Transverse colon (tissue), 4 donors: ENCODE measurements at regions not wholly inside any gene's neighbourhood (a gene's known extent, or its start where the extent isn't known, plus 50 kb on each side); places are given as distances from the start of the nearest gene placed in this dataset.

Experiments
- DNase-seq: peaks from one replicate; pipeline ENCODE4 v3.0.0-alpha.2; 2019
- H3K27ac ChIP-seq, 4 donors: fragments of 200-600 bp; sonication (generic); 2 replicates each; pipeline ENCODE4 v1.5.1; 2016 to 2018; ENCODE audit warnings: inconsistent platforms in 4 of 4
- H3K27me3 ChIP-seq: fragments of 200-600 bp; sonication (generic); 2 replicates; pipeline ENCODE4 v1.5.1; 2017; ENCODE audit warnings: inconsistent platforms
- H3K36me3 ChIP-seq, 4 donors: fragments of 200-600 bp; sonication (generic); 2 replicates each; pipeline ENCODE4 v1.5.1; 2017 to 2019; ENCODE audit warnings: inconsistent platforms in 4 of 4
- H3K4me1 ChIP-seq, 4 donors: fragments of 200-600 bp; sonication (generic); 2 replicates each; pipeline ENCODE4 v1.5.1; 2017 to 2020; ENCODE audit warnings: inconsistent platforms in 4 of 4
- H3K4me3 ChIP-seq, 4 donors: fragments of 200-600 bp; sonication (generic); 1 replicate in 1 of 4; 2 replicates in 3 of 4; pipeline versions ENCODE4 v1.5.1 to v1.6.1; 2017 to 2019; ENCODE audit warnings: inconsistent platforms in 4 of 4
- H3K9me3 ChIP-seq, 2 donors: fragments of 200-600 bp; sonication (generic); 2 replicates each; pipeline ENCODE4 v1.5.1; 2017 to 2019; ENCODE audit warnings: inconsistent platforms in 2 of 2
- EP300 ChIP-seq: sonication (generic); formaldehyde crosslinking; IDR thresholded peaks from one replicate; pipeline ENCODE4 v1.6.1; 2017; ENCODE audit warnings: antibody characterized with exemption, low read depth
- POLR2A ChIP-seq: fragments of 450-650 bp; IDR thresholded peaks from one replicate; pipeline ENCODE4 v1.6.1; 2016; ENCODE audit warnings: antibody characterized with exemption, mild to moderate bottlenecking, moderate library complexity
- POLR2AphosphoS5 ChIP-seq, 3 donors: sonication (generic); formaldehyde crosslinking; IDR thresholded peaks; one replicate each; pipeline ENCODE4 v1.6.1; 2016; ENCODE audit warnings: antibody characterized with exemption in 3 of 3
- WGBS, 2 donors: methylation state at CpG; one replicate each; pipeline ENCODE4 v1.1.5; 2018; ENCODE audit warnings: low coverage in 1 of 2; 5-methylcytosine and 5-hydroxymethylcytosine counted together
- in situ Hi-C, 4 donors: fragments of 200-750 bp; cut with MboI; loops; one replicate each; pipeline versions ENCODE4 v1.15.0 to v1.15.1; 2017; ENCODE audit warnings: low sequenced_read_pairs in 3 of 4, low pct_ligation_motif_present in 1 of 4, low pct_unique_long_range_greater_than_20kb in 1 of 4
- intact Hi-C: fragments of 100-400 bp; cut with DNase I; formaldehyde crosslinking; loops from one replicate; pipeline ENCODE4 v1.15.1; 2023; ENCODE audit warnings: low total_unique reads
- TF ChIP-seq, protein P1 (sequence below), 5 experiments: fragments of 200-600 bp in 3 of 5; fragments of 450-650 bp in 2 of 5; sonication (generic) in 3 of 5; IDR thresholded peaks; 1 replicate in 2 of 5; 2 replicates in 3 of 5; pipeline ENCODE4 v1.5.1; 2016 to 2017; ENCODE audit warnings: antibody characterized with exemption in 5 of 5, inconsistent platforms in 3 of 5, mild to moderate bottlenecking in 2 of 5, moderate library complexity in 1 of 5

DNA sequence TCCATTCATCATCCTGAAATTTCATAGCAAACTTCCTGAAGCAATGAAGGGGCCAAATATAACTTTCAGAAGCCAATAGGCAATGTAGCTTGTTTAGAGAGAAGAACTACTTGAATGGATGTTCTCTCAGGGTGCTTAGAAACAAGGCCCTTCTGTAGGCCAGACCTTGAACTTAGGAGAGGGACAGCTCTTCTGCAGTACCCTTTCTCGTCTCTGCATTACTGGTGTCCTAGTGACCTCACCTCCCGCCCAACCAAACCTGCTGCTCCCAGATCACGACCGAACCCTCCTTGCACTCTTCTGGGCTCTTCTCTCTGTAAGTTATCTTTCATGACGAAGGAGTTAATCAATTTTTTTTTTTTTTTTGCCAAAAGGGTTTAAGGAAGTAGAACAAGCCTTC is 543.9 kb downstream of the TDRD15 start:
- H3K4me3 ChIP-seq, result no peak overlapping the region
- no peaks in the 10 kb centered on the region for H3K27me3 ChIP-seq
- TF ChIP-seq EP300 (no peak), POLR2AphosphoS5 (IDR thresholded peaks at IDR 0.05) (no peak), POLR2A (no peak)
- TF ChIP-seq, protein P1, sequence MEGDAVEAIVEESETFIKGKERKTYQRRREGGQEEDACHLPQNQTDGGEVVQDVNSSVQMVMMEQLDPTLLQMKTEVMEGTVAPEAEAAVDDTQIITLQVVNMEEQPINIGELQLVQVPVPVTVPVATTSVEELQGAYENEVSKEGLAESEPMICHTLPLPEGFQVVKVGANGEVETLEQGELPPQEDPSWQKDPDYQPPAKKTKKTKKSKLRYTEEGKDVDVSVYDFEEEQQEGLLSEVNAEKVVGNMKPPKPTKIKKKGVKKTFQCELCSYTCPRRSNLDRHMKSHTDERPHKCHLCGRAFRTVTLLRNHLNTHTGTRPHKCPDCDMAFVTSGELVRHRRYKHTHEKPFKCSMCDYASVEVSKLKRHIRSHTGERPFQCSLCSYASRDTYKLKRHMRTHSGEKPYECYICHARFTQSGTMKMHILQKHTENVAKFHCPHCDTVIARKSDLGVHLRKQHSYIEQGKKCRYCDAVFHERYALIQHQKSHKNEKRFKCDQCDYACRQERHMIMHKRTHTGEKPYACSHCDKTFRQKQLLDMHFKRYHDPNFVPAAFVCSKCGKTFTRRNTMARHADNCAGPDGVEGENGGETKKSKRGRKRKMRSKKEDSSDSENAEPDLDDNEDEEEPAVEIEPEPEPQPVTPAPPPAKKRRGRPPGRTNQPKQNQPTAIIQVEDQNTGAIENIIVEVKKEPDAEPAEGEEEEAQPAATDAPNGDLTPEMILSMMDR (IDR thresholded peaks at IDR 0.05), result no peak
- H3K27ac ChIP-seq, result no peak overlapping the region
- H3K4me1 ChIP-seq, result no peaks in the 10 kb centered on the region
- intact Hi-C loops, result no loop called here
- no peaks in the 10 kb centered on the region for H3K9me3 ChIP-seq
- H3K36me3 ChIP-seq, result no peaks in the 10 kb centered on the region
- no peak for DNase-seq
- WGBS, 2 donors, result 81 to 92% methylated on average over 4 to 5 of the region's 5 CpGs
- in situ Hi-C loops, result no loop called here

DNA sequence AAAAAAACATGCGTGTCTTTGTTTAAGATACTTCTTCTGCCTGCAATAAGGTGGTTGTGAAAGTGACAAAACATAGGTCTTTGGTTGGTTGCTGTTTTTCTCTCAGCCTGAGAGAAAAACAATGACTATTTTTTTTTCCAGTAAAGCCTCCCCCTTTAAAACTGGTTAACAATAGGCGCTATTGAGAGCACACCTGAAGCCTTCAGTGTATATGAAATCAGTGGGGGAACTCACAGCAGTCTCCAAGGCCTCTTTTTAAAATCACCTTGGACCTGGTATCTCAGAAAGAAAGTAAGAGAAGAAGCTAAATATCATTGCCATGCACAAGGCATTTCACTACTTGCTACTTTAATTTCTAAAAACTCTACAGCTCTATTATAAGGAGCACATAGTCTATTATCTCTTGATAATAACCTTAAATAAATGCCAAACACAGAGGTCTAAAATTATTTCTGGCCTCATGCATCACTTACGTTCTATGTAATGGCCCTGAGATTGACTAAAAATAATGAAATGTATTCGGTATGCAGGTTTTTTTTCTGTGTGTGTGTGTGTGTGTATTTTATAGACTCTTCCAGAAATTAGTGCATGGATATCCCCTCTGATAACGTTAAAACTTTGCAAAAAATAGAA is 544.4 kb downstream of the TDRD15 start:
- no peaks in the 10 kb centered on the region for H3K4me1 ChIP-seq
- no peak overlapping the region for H3K4me3 ChIP-seq
- no peak for DNase-seq
- no peak overlapping the region for H3K27ac ChIP-seq
- intact Hi-C loops, result no loop called here
- H3K36me3 ChIP-seq, result no peaks in the 10 kb centered on the region
- WGBS, 2 donors, result 69 to 71% methylated on average over 5 of the region's 5 CpGs
- H3K27me3 ChIP-seq, result no peaks in the 10 kb centered on the region
- in situ Hi-C loops, result no loop called here
- H3K9me3 ChIP-seq, result no peaks in the 10 kb centered on the region
- TF ChIP-seq, protein P1 (IDR thresholded peaks at IDR 0.05), result no peak
- TF ChIP-seq POLR2AphosphoS5 (IDR thresholded peaks at IDR 0.05), result no peak
- TF ChIP-seq POLR2A, result no peak
- no peak for TF ChIP-seq EP300

DNA sequence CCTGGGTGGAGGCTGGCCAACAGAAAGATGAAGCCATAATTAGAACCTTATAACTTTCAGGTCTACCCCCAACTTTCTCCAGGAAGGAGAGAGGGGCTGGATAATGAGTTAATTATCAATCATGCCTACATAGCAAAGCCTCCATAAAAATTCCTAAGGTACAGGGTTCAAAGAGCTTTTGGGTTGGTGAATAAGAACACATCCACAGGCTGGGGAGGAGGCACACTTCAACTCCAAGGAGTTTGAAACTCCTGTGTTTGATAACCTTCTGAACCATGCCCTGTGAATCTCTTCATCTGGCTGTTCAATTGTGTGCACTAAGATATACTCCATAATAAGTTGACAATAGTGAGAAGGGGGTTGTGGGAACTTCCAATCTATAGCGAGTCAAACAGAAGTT is 552.3 kb downstream of the TDRD15 start:
- Histone ChIP-seq H3K27me3 (no peaks in the 10 kb centered on the region), H3K4me3 (no peak overlapping the region), H3K27ac (no peak overlapping the region), H3K4me1 (no peaks in the 10 kb centered on the region), H3K9me3 (peaks cover 0 to 8% of the 10 kb centered on the region in 2 donors), H3K36me3 (no peaks in the 10 kb centered on the region)
- DNase-seq, result no peak
- no peak for TF ChIP-seq POLR2AphosphoS5 (IDR thresholded peaks at IDR 0.05)
- TF ChIP-seq, protein P1 (IDR thresholded peaks at IDR 0.05), result no peak
- TF ChIP-seq EP300, result no peak
- no peak for TF ChIP-seq POLR2A
- intact Hi-C loops (no loop called here), in situ Hi-C loops (no loop called here)
- WGBS, 2 donors, result 76% methylated on average over 1 of the region's 1 CpG; no CpG with 5 or more reads in 1 of the 2 donors

DNA sequence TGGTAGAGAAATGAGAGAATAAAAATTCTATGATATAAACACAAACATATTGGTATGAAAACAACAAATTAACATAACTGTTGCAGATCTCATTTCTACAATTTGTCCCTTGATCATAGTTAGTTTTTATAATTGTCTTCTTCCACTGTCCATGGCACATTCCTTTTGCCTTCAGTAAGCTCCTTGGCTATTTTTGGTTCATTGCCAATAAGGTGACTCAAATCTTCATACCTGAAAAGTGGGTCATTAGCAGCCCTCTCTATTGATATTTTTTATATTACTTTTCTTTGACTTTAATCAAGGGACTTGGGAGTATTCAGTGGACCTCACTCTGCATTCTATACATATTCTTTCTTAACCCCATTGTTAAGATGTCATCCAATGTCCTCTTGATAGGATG is 552.9 kb downstream of the TDRD15 start:
- Histone ChIP-seq H3K4me3 (no peak overlapping the region), H3K36me3 (no peaks in the 10 kb centered on the region), H3K27ac (no peak overlapping the region), H3K4me1 (no peaks in the 10 kb centered on the region), H3K9me3 (peaks cover 0 to 8% of the 10 kb centered on the region in 2 donors), H3K27me3 (no peaks in the 10 kb centered on the region)
- no peak for DNase-seq
- in situ Hi-C loops (no loop called here), intact Hi-C loops (no loop called here)
- no peak for TF ChIP-seq EP300

DNA sequence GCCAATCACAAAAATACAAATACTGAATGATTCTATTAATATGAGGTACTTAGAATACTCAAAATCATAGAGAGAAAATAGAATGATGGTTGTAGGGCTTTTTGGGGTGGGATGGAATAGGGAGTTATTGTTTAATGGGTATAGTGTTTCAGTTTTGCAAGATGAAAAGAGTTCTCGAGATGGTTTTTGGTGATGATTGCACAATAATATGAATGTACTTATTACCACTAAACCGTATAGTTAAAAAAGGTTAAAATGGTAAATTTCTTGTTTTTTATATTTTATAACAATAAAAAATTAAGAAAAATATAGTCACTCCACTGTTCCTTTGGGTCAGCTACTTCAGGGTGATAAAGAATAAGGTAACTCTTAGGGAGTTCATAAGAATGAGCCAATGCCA is 560.1 kb downstream of the TDRD15 start:
- WGBS, 2 donors, result 79 to 85% methylated on average over 2 of the region's 2 CpGs
- in situ Hi-C loops, result no loop called here
- intact Hi-C loops, result no loop called here

More for the DNA sequence above, 560.1 kb downstream of the TDRD15 start:
- no peak overlapping the region for H3K4me3 ChIP-seq
- no peaks in the 10 kb centered on the region for H3K36me3 ChIP-seq
- no peak for DNase-seq
- H3K27ac ChIP-seq, result no peak overlapping the region
- H3K9me3 ChIP-seq, result peaks cover 0 to 8% of the 10 kb centered on the region in 2 donors
- TF ChIP-seq POLR2A (no peak), POLR2AphosphoS5 (IDR thresholded peaks at IDR 0.05) (no peak)
- H3K27me3 ChIP-seq, result no peaks in the 10 kb centered on the region
- no peaks in the 10 kb centered on the region for H3K4me1 ChIP-seq
